Kidney epithelial cell (primary cell): ENCODE measurements at regions not wholly inside any gene's neighbourhood (a gene's known extent, or its start where the extent isn't known, plus 50 kb on each side); places are given as distances from the start of the nearest gene placed in this dataset.

Experiments used
- DNase-seq: peaks from one replicate; pipeline ENCODE4 v3.0.0-alpha.2; 2010; ENCODE audit warnings: low read depth
- H3K27me3 ChIP-seq: 2 replicates; pipeline ENCODE4 v1.6.0; 2011; ENCODE audit warnings: low read length; ENCODE audit not compliant: control insufficient read depth, insufficient read depth
- H3K36me3 ChIP-seq: 2 replicates; pipeline ENCODE4 v1.5.1; 2011; ENCODE audit warnings: low read length; ENCODE audit not compliant: control insufficient read depth, insufficient read depth
- H3K4me3 ChIP-seq: 2 replicates; pipeline ENCODE4 v1.5.1; 2011; ENCODE audit warnings: low read depth, mild to moderate bottlenecking, control low read depth, low read length
- CTCF ChIP-seq: IDR thresholded peaks from 2 replicates; pipeline ENCODE4 v1.5.1; 2011; ENCODE audit warnings: mild to moderate bottlenecking, moderate library complexity, low read length, control low read depth, inconsistent platforms; ENCODE audit not compliant: insufficient read depth, poor library complexity, severe bottlenecking

DNA sequence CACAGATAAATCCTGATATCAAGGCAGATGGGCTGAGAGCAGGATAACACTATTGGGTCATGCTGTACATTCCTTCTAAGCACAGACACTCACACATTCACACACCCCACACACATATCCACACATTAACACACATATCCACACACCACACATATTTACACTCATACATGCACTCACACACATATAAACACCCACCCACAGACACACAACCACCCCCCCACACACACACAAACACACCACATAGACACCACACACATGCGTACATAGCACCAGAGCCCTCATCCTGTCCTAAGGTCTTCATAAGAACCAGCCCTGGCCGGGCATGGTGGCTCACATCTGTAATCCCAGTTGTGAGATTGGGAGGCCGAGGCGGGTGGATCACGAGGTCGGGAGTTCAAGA lies 322.3 kb upstream of the ADCY2 start:
- H3K27me3 ChIP-seq, result no peaks in the 10 kb centered on the region
- no peaks in the 10 kb centered on the region for H3K36me3 ChIP-seq
- no peak for DNase-seq
- no peak overlapping the region for H3K4me3 ChIP-seq
- no peak for TF ChIP-seq CTCF

- no peaks in the 10 kb centered on the region for H3K27me3 ChIP-seq
- no peak overlapping the region for H3K4me3 ChIP-seq
- DNase-seq, result no peak
- H3K36me3 ChIP-seq, result no peaks in the 10 kb centered on the region
- no peak for TF ChIP-seq CTCF
Observed at GRCh38 chr5:7074176-7074575, 321.8 kb upstream of the ADCY2 start.

GRCh38 chr5:7075470-7075869 lies 320.5 kb upstream of the ADCY2 start:
- no peaks in the 10 kb centered on the region for H3K36me3 ChIP-seq
- no peak overlapping the region for H3K4me3 ChIP-seq
- TF ChIP-seq CTCF, result no peak
- DNase-seq, result no peak
- H3K27me3 ChIP-seq, result no peaks in the 10 kb centered on the region

- Histone ChIP-seq H3K36me3 (no peaks in the 10 kb centered on the region), H3K27me3 (no peaks in the 10 kb centered on the region), H3K4me3 (no peak overlapping the region)
- no peak for DNase-seq
- no peak for TF ChIP-seq CTCF
Observed at GRCh38 chr5:7078101-7078500, 317.8 kb upstream of the ADCY2 start.

DNA sequence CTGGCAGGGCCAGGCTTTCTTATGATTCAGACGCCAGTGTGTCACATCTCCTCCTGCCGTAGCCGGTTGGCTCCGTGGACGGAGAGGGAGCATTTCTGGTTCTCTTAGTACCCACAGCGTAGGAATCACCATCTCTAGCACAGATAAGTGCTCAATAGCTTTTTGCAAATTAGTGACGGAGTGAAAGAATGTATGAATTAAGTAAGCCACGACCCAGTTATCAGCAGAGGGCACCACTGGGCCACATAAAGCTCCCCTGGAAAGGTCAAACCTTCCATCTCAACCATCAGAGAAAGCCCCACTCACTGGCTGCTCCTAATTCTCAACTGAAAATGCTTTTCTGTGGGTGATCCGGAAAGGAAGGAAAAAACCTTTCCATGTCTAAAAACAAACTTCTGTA lies 317.0 kb upstream of the ADCY2 start:
- Histone ChIP-seq H3K27me3 (no peaks in the 10 kb centered on the region), H3K36me3 (no peaks in the 10 kb centered on the region), H3K4me3 (no peak overlapping the region)
- no peak for DNase-seq
- no peak for TF ChIP-seq CTCF

DNA sequence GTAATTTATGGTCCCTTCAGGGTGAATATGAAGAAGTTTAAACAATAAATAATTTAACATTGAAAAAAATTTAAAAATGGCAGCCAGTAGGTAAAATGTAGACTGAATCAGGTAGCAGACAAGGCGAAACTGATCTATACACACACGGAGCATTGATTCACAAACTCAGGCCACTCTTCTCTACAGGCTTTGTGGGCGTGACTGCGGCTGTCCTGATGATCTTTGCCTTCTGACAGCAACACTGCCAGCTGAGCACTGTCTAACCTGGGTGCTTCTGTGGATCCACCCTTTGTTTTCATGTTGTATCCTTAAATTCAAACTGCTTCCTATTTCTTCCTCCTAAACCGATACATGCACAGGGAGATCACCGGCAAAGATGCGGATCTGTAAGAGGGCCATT lies 315.4 kb upstream of the ADCY2 start:
- Histone ChIP-seq H3K36me3 (no peaks in the 10 kb centered on the region), H3K27me3 (no peaks in the 10 kb centered on the region), H3K4me3 (no peak overlapping the region)
- no peak for DNase-seq
- TF ChIP-seq CTCF, result no peak
